ENCODE measurements at regions not wholly inside any gene's neighbourhood (a gene's known extent, or its start where the extent isn't known, plus 50 kb on each side); places are given as distances from the start of the nearest gene placed in this dataset.

GRCh38 chrX:39104745-39105144 lies 303.5 kb downstream of the MID1IP1 start:
- no peak overlapping the region for H2BK5ac ChIP-seq (ENCODE audit: insufficient read length, low read length)
- no peak overlapping the region for H3K23ac ChIP-seq (ENCODE audit: insufficient read length, low read depth, low read length)
- no peaks in the 10 kb centered on the region for H3K23me2 ChIP-seq (ENCODE audit: insufficient read length, low read depth, low read length, poor library complexity, severe bottlenecking)
- no peaks in the 10 kb centered on the region for H3K79me1 ChIP-seq (ENCODE audit: insufficient read depth, low read depth, low read length, poor library complexity, severe bottlenecking)
- H4K20me1 ChIP-seq (ENCODE audit: control insufficient read depth, insufficient read depth, insufficient read length), result no peaks in the 10 kb centered on the region
- no peaks in the 10 kb centered on the region for H3K4me1 ChIP-seq (ENCODE audit: insufficient read depth, low read length)
- no peak overlapping the region for H3K4me3 Mint-ChIP-seq
- H3K27me3 Mint-ChIP-seq (ENCODE audit: low read depth), result no peaks in the 10 kb centered on the region
- no peaks in the 10 kb centered on the region for H3K4me1 Mint-ChIP-seq
- no CpG with 5 or more reads among the region's 1 CpG for WGBS (ENCODE audit: extremely low coverage, insufficient read length, low lambda C conversion rate)
- H3K14ac ChIP-seq (ENCODE audit: insufficient read depth, low read length), result no peak overlapping the region
- no peak overlapping the region for H4K5ac ChIP-seq (ENCODE audit: insufficient read length, low read depth, low read length)
- H4K8ac ChIP-seq (replicated peaks; ENCODE audit: insufficient read length, low read depth, low read length), result no peak overlapping the region
- no peak overlapping the region for H3K18ac ChIP-seq (ENCODE audit: insufficient read length, low read depth, low read length)
- H2BK20ac ChIP-seq (ENCODE audit: low read depth, low read length, poor library complexity, severe bottlenecking), result no peak overlapping the region
- H3K27ac ChIP-seq (ENCODE audit: insufficient read length, low read depth, low read length), result no peak overlapping the region
- H3K4me2 ChIP-seq (ENCODE audit: insufficient read depth, insufficient read length, low read length), result no peak overlapping the region
- no peak overlapping the region for H2BK12ac ChIP-seq (ENCODE audit: insufficient read length, low read depth, low read length)
- no peak overlapping the region for H3K56ac ChIP-seq (ENCODE audit: insufficient read length, low read depth, low read length)
- H2BK15ac ChIP-seq (ENCODE audit: low read depth, low read length), result no peak overlapping the region
- no peak for TF ChIP-seq CTCF (conservative IDR thresholded peaks at IDR 0.05)
- H2AFZ ChIP-seq (ENCODE audit: low read length), result no peak overlapping the region
- H3K36me3 Mint-ChIP-seq (ENCODE audit: insufficient read depth in 1 of 3, low read depth in 3 of 3), result peaks cover 0 to 4% (median 0%) of the 10 kb centered on the region in 3 experiments; a peak in 2 of 7 replicates
- no peak for DNase-seq
- no peak overlapping the region for H2BK120ac ChIP-seq (ENCODE audit: low read depth, low read length, poor library complexity, severe bottlenecking)
- no peak overlapping the region for H3T11ph ChIP-seq (ENCODE audit: low read length)
- no peak overlapping the region for H4K91ac ChIP-seq (ENCODE audit: insufficient read length, low read depth, low read length)
- no peaks in the 10 kb centered on the region for H3K27me3 ChIP-seq (ENCODE audit: insufficient read depth, low read length)
- peaks cover 67 to 74% of the 10 kb centered on the region in 2 experiments for H3K9me3 Mint-ChIP-seq
- no peak overlapping the region for H2AK5ac ChIP-seq (ENCODE audit: insufficient read length, low read length)
- no peak overlapping the region for H3K27ac Mint-ChIP-seq
- H3K4ac ChIP-seq (ENCODE audit: low read depth, low read length), result no peak overlapping the region
- no peak overlapping the region for H3K9ac ChIP-seq (ENCODE audit: extremely low read depth, insufficient read length, low read length)
- no peaks in the 10 kb centered on the region for H3K79me2 ChIP-seq (ENCODE audit: insufficient read depth, low read length)
- H3K9me3 ChIP-seq (ENCODE audit: control insufficient read depth, low read depth, low read length), result no peaks in the 10 kb centered on the region

Measured in H9 (cell line).